GM21526 (cell line): ENCODE measurements at regions not wholly inside any gene's neighbourhood (a gene's known extent, or its start where the extent isn't known, plus 50 kb on each side); places are given as distances from the start of the nearest gene placed in this dataset.
"Not testable (repeated sequence)": the region's sequence is repeated elsewhere in the genome, so short reads cannot be mapped to it uniquely, and the experiment has no call there.

Experiments used
- ATAC-seq: cut with Tn5 transposase; IDR thresholded peaks from one replicate; pipeline ENCODE4 v1.9.1; 2021; ENCODE audit warnings: moderate library complexity; ENCODE audit not compliant: unreplicated experiment, low FRiP score

- no peak for ATAC-seq
These were observed 190.3 kb downstream of the C1orf94 start for GRCh38 chr1:34366875-34367624.

- no peak for ATAC-seq
These were observed 191.2 kb downstream of the C1orf94 start for GRCh38 chr1:34367954-34368353.

- no peak for ATAC-seq
These were observed 193.2 kb downstream of the C1orf94 start for GRCh38 chr1:34369701-34370455.

GRCh38 chr1:34370748-34371147 is 194.0 kb downstream of the C1orf94 start:
- ATAC-seq, result no peak

- not testable (repeated sequence) for ATAC-seq
These were observed 194.5 kb downstream of the C1orf94 start for GRCh38 chr1:34371179-34371578.

GRCh38 chr1:34371829-34372532 is 195.3 kb downstream of the C1orf94 start:
- no peak for ATAC-seq

- no peak for ATAC-seq
These were observed 196.2 kb downstream of the C1orf94 start for GRCh38 chr1:34372891-34373290.

- no peak for ATAC-seq
These were observed 197.2 kb downstream of the C1orf94 start for GRCh38 chr1:34373912-34374311.

GRCh38 chr1:34376531-34376930 is 199.8 kb downstream of the C1orf94 start:
- ATAC-seq, result no peak

- no peak for ATAC-seq
These were observed 202.5 kb downstream of the C1orf94 start for GRCh38 chr1:34378968-34379856.

GRCh38 chr1:34379911-34380310 is 203.2 kb downstream of the C1orf94 start:
- ATAC-seq, result no peak

GRCh38 chr1:34380526-34381124 is 203.9 kb downstream of the C1orf94 start:
- no peak for ATAC-seq

GRCh38 chr1:34389974-34390373 is 213.3 kb downstream of the C1orf94 start:
- no peak for ATAC-seq

GRCh38 chr1:34396042-34396441 is 219.3 kb downstream of the C1orf94 start:
- no peak for ATAC-seq

GRCh38 chr1:34398241-34398915 is 221.7 kb downstream of the C1orf94 start:
- no peak for ATAC-seq

GRCh38 chr1:34398916-34399275 is 222.2 kb downstream of the C1orf94 start:
- no peak for ATAC-seq

GRCh38 chr1:34400675-34401074 is 224.0 kb downstream of the C1orf94 start:
- ATAC-seq, result no peak

- no peak for ATAC-seq
These were observed 226.4 kb downstream of the C1orf94 start for GRCh38 chr1:34403156-34403555.

GRCh38 chr1:34404804-34405203 is 228.1 kb downstream of the C1orf94 start:
- ATAC-seq, result no peak
